ENCODE measurements at regions not wholly inside any gene's neighbourhood (a gene's known extent, or its start where the extent isn't known, plus 50 kb on each side); places are given as distances from the start of the nearest gene placed in this dataset.
A peak's percentile ranks its signal among the peaks of the same experiment; 100 is the strongest.

- no peaks in the 10 kb centered on the region for H3K36me3 ChIP-seq
- no peak overlapping the region for H3K27ac Mint-ChIP-seq
These were observed 176.1 kb downstream of the IGLL1 start for GRCh38 chr22:23403720-23404688.

DNA sequence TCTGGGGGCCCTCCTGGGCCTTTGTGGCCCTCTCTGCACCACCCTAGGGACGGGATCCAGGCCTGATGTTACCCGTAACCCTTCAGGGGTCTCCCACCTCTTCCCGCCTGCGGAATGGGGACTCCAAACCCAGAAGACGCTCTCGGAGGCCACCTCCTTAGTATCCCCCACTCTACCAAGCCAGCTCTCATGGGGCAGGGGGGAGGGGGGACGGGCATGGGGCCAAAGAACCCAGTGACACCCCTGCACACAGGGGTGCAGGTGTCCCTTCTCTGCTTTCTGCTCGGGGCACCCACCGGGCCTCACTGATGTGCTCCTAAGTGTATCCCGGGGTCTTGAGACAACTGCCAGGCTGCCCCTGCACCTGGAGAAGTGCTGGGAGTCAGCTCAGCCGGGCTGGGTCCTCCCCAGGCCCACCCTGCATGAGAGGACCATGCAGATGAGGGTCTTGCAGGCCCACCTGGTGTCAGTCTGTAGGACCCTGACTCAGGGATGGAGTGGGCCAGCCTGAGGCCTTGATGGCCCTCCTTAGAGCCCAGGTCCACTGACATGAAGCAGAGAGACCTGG is 176.9 kb downstream of the IGLL1 start:
- no peaks in the 10 kb centered on the region for H3K36me3 ChIP-seq
- peaks cover 11% of the 10 kb centered on the region for H3K4me1 ChIP-seq
- H3K27ac Mint-ChIP-seq: peak overlapping the region; percentile 83
- no peaks in the 10 kb centered on the region for H3K9me3 ChIP-seq (ENCODE audit: low read depth)
- H3K9me3 Mint-ChIP-seq: peaks cover 6% of the 10 kb centered on the region
- no peaks in the 10 kb centered on the region for H3K27me3 Mint-ChIP-seq (ENCODE audit: insufficient read depth, low read depth)
- peak overlapping the region; percentile 81 for H2AFZ ChIP-seq (replicated peaks)
- peaks cover 10% of the 10 kb centered on the region for H3F3A ChIP-seq (ENCODE audit: low read depth)
- no peak for TF ChIP-seq CTCF (IDR thresholded peaks at IDR 0.05)
- TF ChIP-seq EZH2 (IDR thresholded peaks at IDR 0.05): no peak
- TF ChIP-seq EZH2phosphoT487 (IDR thresholded peaks at IDR 0.05): no peak
- H3K79me2 ChIP-seq (ENCODE audit: low read depth): no peaks in the 10 kb centered on the region
- H3K4me2 ChIP-seq: peak overlapping the region; percentile 78
- H3K27ac ChIP-seq: no peak overlapping the region
- no peak for DNase-seq (ENCODE audit: low spot score)
- peaks cover 27% of the 10 kb centered on the region for H3K4me1 Mint-ChIP-seq
- peak overlapping the region; percentile 48 for H3K4me3 ChIP-seq
- H3K36me3 Mint-ChIP-seq: no peaks in the 10 kb centered on the region
- no peaks in the 10 kb centered on the region for H3K27me3 ChIP-seq
- no peaks in the 10 kb centered on the region for H4K20me1 ChIP-seq (ENCODE audit: low read depth)
- no peak overlapping the region for H3K9ac ChIP-seq
- H3K4me3 Mint-ChIP-seq: peak overlapping the region; percentile 59

More at GRCh38 chr22:23403720-23404688, 176.1 kb downstream of the IGLL1 start:
- DNase-seq (ENCODE audit: low spot score): no peak
- peaks cover 6% of the 10 kb centered on the region for H3K9me3 Mint-ChIP-seq
- no peak overlapping the region for H3K27ac ChIP-seq
- H3K27me3 ChIP-seq: no peaks in the 10 kb centered on the region
- H3K4me3 ChIP-seq: no peak overlapping the region
- no peak overlapping the region for H3K9ac ChIP-seq
- no peak overlapping the region for H3K4me3 Mint-ChIP-seq
- H3K79me2 ChIP-seq (ENCODE audit: low read depth): no peaks in the 10 kb centered on the region
- no peaks in the 10 kb centered on the region for H3K36me3 Mint-ChIP-seq
- H3K4me2 ChIP-seq: no peak overlapping the region
- no peaks in the 10 kb centered on the region for H4K20me1 ChIP-seq (ENCODE audit: low read depth)
- peaks cover 11% of the 10 kb centered on the region for H3K4me1 ChIP-seq
- no peak for TF ChIP-seq EZH2phosphoT487 (IDR thresholded peaks at IDR 0.05)
- TF ChIP-seq CTCF (IDR thresholded peaks at IDR 0.05): no peak
- TF ChIP-seq EZH2 (IDR thresholded peaks at IDR 0.05): no peak
- H3K9me3 ChIP-seq (ENCODE audit: low read depth): no peaks in the 10 kb centered on the region
- peaks cover 35% of the 10 kb centered on the region for H3K4me1 Mint-ChIP-seq
- peaks cover 10% of the 10 kb centered on the region for H3F3A ChIP-seq (ENCODE audit: low read depth)
- H2AFZ ChIP-seq (replicated peaks): no peak overlapping the region
- no peaks in the 10 kb centered on the region for H3K27me3 Mint-ChIP-seq (ENCODE audit: insufficient read depth, low read depth)

GRCh38 chr22:23402275-23403151 is 177.6 kb downstream of the IGLL1 start:
- Histone ChIP-seq H2AFZ (replicated peaks) (peak overlapping the region; percentile 93), H3K9me3 (ENCODE audit: low read depth) (no peaks in the 10 kb centered on the region), H4K20me1 (ENCODE audit: low read depth) (no peaks in the 10 kb centered on the region), H3K4me2 (peak overlapping the region; percentile 79), H3K4me1 (peaks cover 11% of the 10 kb centered on the region), H3K79me2 (ENCODE audit: low read depth) (no peaks in the 10 kb centered on the region), H3K9ac (no peak overlapping the region), H3K27ac (no peak overlapping the region), H3K4me3 (peak overlapping the region; percentile 52), H3F3A (ENCODE audit: low read depth) (peaks cover 10% of the 10 kb centered on the region), H3K27me3 (no peaks in the 10 kb centered on the region), H3K36me3 (no peaks in the 10 kb centered on the region)
- Mint-ChIP-seq H3K4me3 (peak overlapping the region; percentile 79), H3K9me3 (peaks cover 6% of the 10 kb centered on the region), H3K27me3 (ENCODE audit: insufficient read depth, low read depth) (no peaks in the 10 kb centered on the region), H3K27ac (peak overlapping the region; percentile 83), H3K36me3 (no peaks in the 10 kb centered on the region), H3K4me1 (peaks cover 26% of the 10 kb centered on the region)
- TF ChIP-seq EZH2phosphoT487 (IDR thresholded peaks at IDR 0.05) (no peak), CTCF (IDR thresholded peaks at IDR 0.05) (peak; percentile 62)
- DNase-seq (ENCODE audit: low spot score): peak; percentile 93

Measured in neural progenitor cell (in vitro differentiated cells).